H1 (cell line): ENCODE measurements at regions not wholly inside any gene's neighbourhood (a gene's known extent, or its start where the extent isn't known, plus 50 kb on each side); places are given as distances from the start of the nearest gene placed in this dataset.

ENCODE experiments used
- POU5F1 ChIP-seq: IDR thresholded peaks from 2 replicates; pipeline ENCODE4 v1.6.1; 2011; ENCODE audit warnings: low read depth, mild to moderate bottlenecking, low read length, moderate library complexity
- TF ChIP-seq, protein P1 (sequence below): IDR thresholded peaks from 2 replicates; pipeline ENCODE4 v1.6.1; 2012; ENCODE audit warnings: low read length, inconsistent platforms

DNA sequence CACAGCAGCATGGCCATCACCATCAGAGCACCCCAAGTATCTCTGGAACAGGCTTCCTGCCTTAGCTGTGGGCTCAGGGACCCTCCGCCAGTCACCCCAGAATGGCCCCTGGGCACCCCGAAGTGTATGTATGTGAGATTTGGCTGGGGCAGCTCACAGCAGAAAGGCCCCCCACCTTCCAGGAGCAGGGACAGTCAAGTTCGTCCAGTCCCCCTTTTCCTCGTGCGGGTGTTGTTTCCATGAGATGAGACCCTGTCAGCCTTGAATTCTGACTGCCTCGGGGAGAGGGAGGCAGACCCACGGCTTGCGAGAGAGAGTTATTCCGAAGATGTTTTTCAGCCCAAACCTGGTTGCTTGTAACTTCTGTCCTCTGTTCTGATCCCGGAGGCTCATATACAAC, 290.9 kb upstream of the HDAC4 start (continued):
- TF ChIP-seq, protein P1, sequence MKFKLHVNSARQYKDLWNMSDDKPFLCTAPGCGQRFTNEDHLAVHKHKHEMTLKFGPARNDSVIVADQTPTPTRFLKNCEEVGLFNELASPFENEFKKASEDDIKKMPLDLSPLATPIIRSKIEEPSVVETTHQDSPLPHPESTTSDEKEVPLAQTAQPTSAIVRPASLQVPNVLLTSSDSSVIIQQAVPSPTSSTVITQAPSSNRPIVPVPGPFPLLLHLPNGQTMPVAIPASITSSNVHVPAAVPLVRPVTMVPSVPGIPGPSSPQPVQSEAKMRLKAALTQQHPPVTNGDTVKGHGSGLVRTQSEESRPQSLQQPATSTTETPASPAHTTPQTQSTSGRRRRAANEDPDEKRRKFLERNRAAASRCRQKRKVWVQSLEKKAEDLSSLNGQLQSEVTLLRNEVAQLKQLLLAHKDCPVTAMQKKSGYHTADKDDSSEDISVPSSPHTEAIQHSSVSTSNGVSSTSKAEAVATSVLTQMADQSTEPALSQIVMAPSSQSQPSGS: no peak
- no peak for TF ChIP-seq POU5F1
